ENCODE measurements at regions not wholly inside any gene's neighbourhood (a gene's known extent, or its start where the extent isn't known, plus 50 kb on each side); places are given as distances from the start of the nearest gene placed in this dataset.

DNA sequence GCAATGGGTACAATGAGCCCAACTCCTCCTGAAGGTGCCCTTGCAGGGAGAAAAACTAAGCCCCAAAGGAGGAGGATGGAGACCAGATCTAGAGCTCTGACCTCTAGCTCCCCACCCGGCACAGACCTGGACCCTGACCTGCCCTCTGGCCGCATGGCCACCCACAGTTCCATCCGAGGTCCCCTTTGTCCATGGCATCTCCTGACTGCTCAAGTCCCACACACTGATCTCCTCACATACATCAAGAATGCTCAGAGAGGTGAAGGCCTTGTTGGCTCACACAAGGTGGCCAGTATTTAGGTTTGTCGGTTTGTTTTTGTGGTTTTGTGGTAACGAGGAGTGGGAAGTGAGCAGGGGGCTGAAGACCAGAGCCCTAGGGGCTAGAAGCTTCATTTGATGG lies 423.5 kb upstream of the B3GAT1 start:
- no peak overlapping the region for H3K9ac ChIP-seq (ENCODE audit: low read length in 3 of 3)
- DNase-seq (no peak), FAIRE-seq (no peak)
- TF ChIP-seq, protein P1, sequence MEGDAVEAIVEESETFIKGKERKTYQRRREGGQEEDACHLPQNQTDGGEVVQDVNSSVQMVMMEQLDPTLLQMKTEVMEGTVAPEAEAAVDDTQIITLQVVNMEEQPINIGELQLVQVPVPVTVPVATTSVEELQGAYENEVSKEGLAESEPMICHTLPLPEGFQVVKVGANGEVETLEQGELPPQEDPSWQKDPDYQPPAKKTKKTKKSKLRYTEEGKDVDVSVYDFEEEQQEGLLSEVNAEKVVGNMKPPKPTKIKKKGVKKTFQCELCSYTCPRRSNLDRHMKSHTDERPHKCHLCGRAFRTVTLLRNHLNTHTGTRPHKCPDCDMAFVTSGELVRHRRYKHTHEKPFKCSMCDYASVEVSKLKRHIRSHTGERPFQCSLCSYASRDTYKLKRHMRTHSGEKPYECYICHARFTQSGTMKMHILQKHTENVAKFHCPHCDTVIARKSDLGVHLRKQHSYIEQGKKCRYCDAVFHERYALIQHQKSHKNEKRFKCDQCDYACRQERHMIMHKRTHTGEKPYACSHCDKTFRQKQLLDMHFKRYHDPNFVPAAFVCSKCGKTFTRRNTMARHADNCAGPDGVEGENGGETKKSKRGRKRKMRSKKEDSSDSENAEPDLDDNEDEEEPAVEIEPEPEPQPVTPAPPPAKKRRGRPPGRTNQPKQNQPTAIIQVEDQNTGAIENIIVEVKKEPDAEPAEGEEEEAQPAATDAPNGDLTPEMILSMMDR (IDR thresholded peaks at IDR 0.05; ENCODE audit: borderline replicate concordance, extremely low read depth, insufficient read depth): no peak
- intact Hi-C loops (cut with DNase I): no loop called here
- H3K27ac ChIP-seq (ENCODE audit: low read depth in 2 of 2, low read length in 2 of 2): no peak overlapping the region
- no peaks in the 10 kb centered on the region for H3K4me1 ChIP-seq (ENCODE audit: control insufficient read depth in 2 of 3, insufficient read depth in 2 of 3, low read depth in 1 of 3, low read length in 3 of 3)
- H3K4me3 ChIP-seq (ENCODE audit: low read length in 3 of 3): no peak overlapping the region
- peaks cover 0 to 3% (median 0%) of the 10 kb centered on the region in 3 donors for H3K9me3 ChIP-seq (ENCODE audit: control insufficient read depth in 2 of 3, insufficient read depth in 1 of 3, low read length in 3 of 3)
- no peaks in the 10 kb centered on the region for H3K36me3 ChIP-seq (ENCODE audit: control insufficient read depth in 2 of 3, insufficient read depth in 3 of 3, low read length in 3 of 3)
- H3K27me3 ChIP-seq (ENCODE audit: control insufficient read depth, insufficient read depth, low read length): peaks cover under 1% of the 10 kb centered on the region

DNA sequence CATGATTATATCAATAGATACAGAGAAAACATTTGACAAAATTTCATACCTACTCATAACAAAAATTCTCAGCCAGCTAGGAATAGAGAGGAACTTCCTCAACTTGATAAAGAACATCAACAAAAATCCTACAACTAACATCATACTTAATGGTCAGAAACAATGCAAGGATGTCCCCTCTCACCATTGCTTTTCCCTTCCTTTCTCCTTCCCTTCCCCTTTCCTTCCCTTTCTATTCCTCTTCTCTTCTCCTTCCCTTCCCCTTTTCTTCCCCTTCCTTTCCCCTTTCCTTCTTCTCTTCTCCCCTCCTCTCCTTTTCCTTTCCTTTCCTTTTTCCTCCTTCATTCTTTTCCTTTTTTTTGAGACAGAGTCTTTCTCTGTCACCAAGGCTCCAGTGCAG lies 418.3 kb upstream of the B3GAT1 start:
- Histone ChIP-seq H3K9ac (ENCODE audit: low read length in 3 of 3) (no peak overlapping the region), H3K9me3 (ENCODE audit: control insufficient read depth in 2 of 3, insufficient read depth in 1 of 3, low read length in 3 of 3) (peaks cover 0 to 3% (median 0%) of the 10 kb centered on the region in 3 donors), H3K36me3 (ENCODE audit: control insufficient read depth in 2 of 3, insufficient read depth in 3 of 3, low read length in 3 of 3) (no peaks in the 10 kb centered on the region), H3K4me3 (ENCODE audit: low read length in 3 of 3) (no peak overlapping the region), H3K27ac (ENCODE audit: low read depth in 2 of 2, low read length in 2 of 2) (no peak overlapping the region), H3K27me3 (ENCODE audit: control insufficient read depth, insufficient read depth, low read length) (no peaks in the 10 kb centered on the region), H3K4me1 (ENCODE audit: control insufficient read depth in 2 of 3, insufficient read depth in 2 of 3, low read depth in 1 of 3, low read length in 3 of 3) (no peaks in the 10 kb centered on the region)
- no peak for FAIRE-seq
- TF ChIP-seq, protein P1 (IDR thresholded peaks at IDR 0.05; ENCODE audit: borderline replicate concordance, extremely low read depth, insufficient read depth): no peak
- DNase-seq: no peak
- intact Hi-C loops (cut with DNase I): no loop called here

DNA sequence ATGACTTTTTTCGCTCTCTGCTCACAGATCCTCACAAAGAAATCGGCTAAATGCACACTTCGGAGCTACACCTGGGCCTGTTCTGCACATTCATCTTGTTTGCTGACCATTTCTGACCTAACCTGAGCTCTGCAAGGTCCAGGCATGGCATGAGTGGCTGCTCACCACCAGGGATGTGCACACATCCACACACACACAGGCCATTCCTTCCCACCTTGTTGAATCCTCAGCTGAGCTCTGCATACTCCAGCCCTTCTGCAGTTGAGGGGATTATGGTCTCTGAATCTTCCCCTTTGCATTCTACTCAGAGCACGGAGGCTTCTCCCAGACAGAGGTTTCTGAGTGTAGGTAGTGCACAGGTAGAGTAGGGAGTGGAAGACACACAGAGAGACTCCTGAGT lies 411.9 kb upstream of the B3GAT1 start:
- TF ChIP-seq, protein P1 (IDR thresholded peaks at IDR 0.05; ENCODE audit: borderline replicate concordance, extremely low read depth, insufficient read depth): no peak
- Histone ChIP-seq H3K4me1 (ENCODE audit: control insufficient read depth in 2 of 3, insufficient read depth in 2 of 3, low read depth in 1 of 3, low read length in 3 of 3) (no peaks in the 10 kb centered on the region), H3K27ac (ENCODE audit: low read depth in 2 of 2, low read length in 2 of 2) (no peak overlapping the region), H3K4me3 (ENCODE audit: low read length in 3 of 3) (no peak overlapping the region), H3K36me3 (ENCODE audit: control insufficient read depth in 2 of 3, insufficient read depth in 3 of 3, low read length in 3 of 3) (no peaks in the 10 kb centered on the region), H3K9ac (ENCODE audit: low read length in 3 of 3) (no peak overlapping the region), H3K27me3 (ENCODE audit: control insufficient read depth, insufficient read depth, low read length) (no peaks in the 10 kb centered on the region), H3K9me3 (ENCODE audit: control insufficient read depth in 2 of 3, insufficient read depth in 1 of 3, low read length in 3 of 3) (no peaks in the 10 kb centered on the region)
- FAIRE-seq (no peak), DNase-seq (no peak)
- intact Hi-C loops (cut with DNase I): no loop called here

DNA sequence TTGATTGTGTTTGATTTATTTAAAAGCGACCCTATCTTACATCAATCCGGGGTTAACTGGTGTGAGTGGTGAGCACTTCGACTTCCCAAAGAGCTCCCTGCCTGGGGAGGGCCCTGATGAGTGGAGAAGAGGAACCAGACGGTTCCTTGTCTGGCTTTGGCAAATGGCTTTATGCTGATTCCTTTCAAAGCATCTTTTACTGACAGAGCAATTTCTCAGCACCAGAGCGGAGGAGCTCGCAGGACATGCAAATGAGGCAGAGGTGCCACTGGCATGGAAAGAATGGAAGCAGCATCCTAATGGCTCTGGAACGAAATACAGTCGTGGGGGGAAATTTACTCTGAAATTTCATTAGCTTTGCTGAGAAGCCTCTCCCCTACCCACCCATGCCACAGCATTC lies 410.9 kb upstream of the B3GAT1 start:
- no peaks in the 10 kb centered on the region for H3K4me1 ChIP-seq (ENCODE audit: control insufficient read depth in 2 of 3, insufficient read depth in 2 of 3, low read depth in 1 of 3, low read length in 3 of 3)
- no peak overlapping the region for H3K27ac ChIP-seq (ENCODE audit: low read depth in 2 of 2, low read length in 2 of 2)
- H3K36me3 ChIP-seq (ENCODE audit: control insufficient read depth in 2 of 3, insufficient read depth in 3 of 3, low read length in 3 of 3): no peaks in the 10 kb centered on the region
- TF ChIP-seq, protein P1 (IDR thresholded peaks at IDR 0.05; ENCODE audit: borderline replicate concordance, extremely low read depth, insufficient read depth): no peak
- intact Hi-C loops (cut with DNase I): no loop called here
- H3K27me3 ChIP-seq (ENCODE audit: control insufficient read depth, insufficient read depth, low read length): no peaks in the 10 kb centered on the region
- DNase-seq (no peak), FAIRE-seq (no peak)
- no peak overlapping the region for H3K9ac ChIP-seq (ENCODE audit: low read length in 3 of 3)
- H3K9me3 ChIP-seq (ENCODE audit: control insufficient read depth in 2 of 3, insufficient read depth in 1 of 3, low read length in 3 of 3): no peaks in the 10 kb centered on the region
- no peak overlapping the region for H3K4me3 ChIP-seq (ENCODE audit: low read length in 3 of 3)
